HEK293 (cell line): ENCODE measurements at regions not wholly inside any gene's neighbourhood (a gene's known extent, or its start where the extent isn't known, plus 50 kb on each side); places are given as distances from the start of the nearest gene placed in this dataset.
"Not testable (repeated sequence)": the region's sequence is repeated elsewhere in the genome, so short reads cannot be mapped to it uniquely, and the experiment has no call there.

Experiments used
- HOXA7 ChIP-seq: sonication (generic); formaldehyde crosslinking; IDR thresholded peaks from 2 replicates; pipeline ENCODE4 v1.8.1; 2022; ENCODE audit warnings: missing genetic modification reagents, borderline replicate concordance
- YY1 ChIP-seq: fragments of 450-650 bp; formaldehyde crosslinking; IDR thresholded peaks from 2 replicates; pipeline ENCODE4 v1.5.1; 2018; ENCODE audit warnings: missing biosample characterization, missing genetic modification characterization
- ZNF121 ChIP-seq: fragments of 450-650 bp; formaldehyde crosslinking; IDR thresholded peaks from 2 replicates; pipeline ENCODE4 v1.5.1; 2016; ENCODE audit warnings: missing biosample characterization, missing genetic modification characterization
- ZNF37A ChIP-seq: fragments of 450-650 bp; IDR thresholded peaks from 2 replicates; pipeline ENCODE4 v1.5.1; 2018; ENCODE audit warnings: missing biosample characterization, missing genetic modification characterization
- ZNF610 ChIP-seq: fragments of 450-650 bp; formaldehyde crosslinking; IDR thresholded peaks from 2 replicates; pipeline ENCODE4 v1.5.1; 2016; ENCODE audit warnings: missing biosample characterization, missing genetic modification characterization, borderline replicate concordance
- ZNF629 ChIP-seq: fragments of 450-650 bp; formaldehyde crosslinking; IDR thresholded peaks from 2 replicates; pipeline ENCODE4 v1.5.1; 2017; ENCODE audit warnings: missing biosample characterization, missing genetic modification characterization
- ZNF677 ChIP-seq: fragments of 450-650 bp; IDR thresholded peaks from 2 replicates; pipeline ENCODE4 v1.5.0; 2018; ENCODE audit warnings: missing biosample characterization, mild to moderate bottlenecking, missing genetic modification characterization, moderate library complexity
- ZNF830 ChIP-seq: fragments of 450-650 bp; IDR thresholded peaks from 2 replicates; pipeline ENCODE4 v1.5.0; 2018; ENCODE audit warnings: missing biosample characterization, missing genetic modification characterization, low read depth, mild to moderate bottlenecking, moderate library complexity
- ZNF837 ChIP-seq: fragments of 450-650 bp; formaldehyde crosslinking; IDR thresholded peaks from 2 replicates; pipeline ENCODE4 v1.5.1; 2016; ENCODE audit warnings: missing biosample characterization, missing genetic modification characterization
- ZSCAN23 ChIP-seq: fragments of 450-650 bp; formaldehyde crosslinking; IDR thresholded peaks from 2 replicates; pipeline ENCODE4 v1.5.1; 2016; ENCODE audit warnings: missing biosample characterization, missing genetic modification characterization
- ZSCAN30 ChIP-seq: fragments of 450-650 bp; IDR thresholded peaks from 2 replicates; pipeline ENCODE4 v1.5.1; 2018; ENCODE audit warnings: missing biosample characterization, mild to moderate bottlenecking, missing genetic modification characterization, moderate library complexity
- TF ChIP-seq, protein P1 (sequence below): fragments of 450-650 bp; formaldehyde crosslinking; IDR thresholded peaks from 2 replicates; pipeline ENCODE4 v1.5.1; 2016; ENCODE audit warnings: missing biosample characterization, missing genetic modification characterization
- TF ChIP-seq, protein P2 (sequence below): fragments of 450-650 bp; formaldehyde crosslinking; IDR thresholded peaks from 2 replicates; pipeline ENCODE4 v1.5.1; 2017; ENCODE audit warnings: missing biosample characterization, missing genetic modification characterization
- TF ChIP-seq, protein P3 (sequence below): fragments of 450-650 bp; formaldehyde crosslinking; IDR thresholded peaks from 2 replicates; pipeline ENCODE4 v1.5.1; 2016; ENCODE audit warnings: missing biosample characterization, missing genetic modification characterization

DNA sequence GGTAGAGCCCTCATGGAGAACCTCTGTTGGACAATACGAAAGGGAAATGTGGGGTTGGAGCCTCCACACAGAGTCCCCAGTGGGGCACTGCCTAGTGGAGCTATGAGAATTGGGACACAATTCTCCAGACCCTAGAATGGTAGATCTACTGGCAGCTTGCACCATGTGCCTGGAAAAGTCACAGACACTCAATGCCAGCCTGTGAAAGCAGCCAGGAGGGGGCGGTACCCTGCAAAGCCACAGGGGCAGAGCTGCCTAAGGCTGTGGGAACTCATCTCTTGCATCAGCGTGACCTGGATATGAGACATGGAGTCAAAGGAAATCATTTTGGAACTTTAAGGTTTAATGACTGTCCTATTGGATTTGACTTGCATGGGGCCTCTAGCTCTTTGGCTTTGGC is 179.1 kb upstream of the LAMA2 start:
- TF ChIP-seq ZSCAN30 (tag by site-specific recombination); ZNF830 (tag by site-specific recombination); ZNF677 (tag by site-specific recombination); ZNF37A (tag by site-specific recombination); ZNF837 (tag by site-specific recombination); HOXA7 (CRISPR knock-in tag); ZNF121; ZNF610 (tag by site-specific recombination); YY1 (tag by site-specific recombination); ZNF629 (tag by site-specific recombination); ZSCAN23 (tag by site-specific recombination): not testable (repeated sequence)
- TF ChIP-seq, protein P1, sequence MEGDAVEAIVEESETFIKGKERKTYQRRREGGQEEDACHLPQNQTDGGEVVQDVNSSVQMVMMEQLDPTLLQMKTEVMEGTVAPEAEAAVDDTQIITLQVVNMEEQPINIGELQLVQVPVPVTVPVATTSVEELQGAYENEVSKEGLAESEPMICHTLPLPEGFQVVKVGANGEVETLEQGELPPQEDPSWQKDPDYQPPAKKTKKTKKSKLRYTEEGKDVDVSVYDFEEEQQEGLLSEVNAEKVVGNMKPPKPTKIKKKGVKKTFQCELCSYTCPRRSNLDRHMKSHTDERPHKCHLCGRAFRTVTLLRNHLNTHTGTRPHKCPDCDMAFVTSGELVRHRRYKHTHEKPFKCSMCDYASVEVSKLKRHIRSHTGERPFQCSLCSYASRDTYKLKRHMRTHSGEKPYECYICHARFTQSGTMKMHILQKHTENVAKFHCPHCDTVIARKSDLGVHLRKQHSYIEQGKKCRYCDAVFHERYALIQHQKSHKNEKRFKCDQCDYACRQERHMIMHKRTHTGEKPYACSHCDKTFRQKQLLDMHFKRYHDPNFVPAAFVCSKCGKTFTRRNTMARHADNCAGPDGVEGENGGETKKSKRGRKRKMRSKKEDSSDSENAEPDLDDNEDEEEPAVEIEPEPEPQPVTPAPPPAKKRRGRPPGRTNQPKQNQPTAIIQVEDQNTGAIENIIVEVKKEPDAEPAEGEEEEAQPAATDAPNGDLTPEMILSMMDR (tag by site-specific recombination) = not testable (repeated sequence)
- TF ChIP-seq, protein P2, sequence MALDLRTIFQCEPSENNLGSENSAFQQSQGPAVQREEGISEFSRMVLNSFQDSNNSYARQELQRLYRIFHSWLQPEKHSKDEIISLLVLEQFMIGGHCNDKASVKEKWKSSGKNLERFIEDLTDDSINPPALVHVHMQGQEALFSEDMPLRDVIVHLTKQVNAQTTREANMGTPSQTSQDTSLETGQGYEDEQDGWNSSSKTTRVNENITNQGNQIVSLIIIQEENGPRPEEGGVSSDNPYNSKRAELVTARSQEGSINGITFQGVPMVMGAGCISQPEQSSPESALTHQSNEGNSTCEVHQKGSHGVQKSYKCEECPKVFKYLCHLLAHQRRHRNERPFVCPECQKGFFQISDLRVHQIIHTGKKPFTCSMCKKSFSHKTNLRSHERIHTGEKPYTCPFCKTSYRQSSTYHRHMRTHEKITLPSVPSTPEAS (tag by site-specific recombination) = not testable (repeated sequence)
- TF ChIP-seq, protein P3, sequence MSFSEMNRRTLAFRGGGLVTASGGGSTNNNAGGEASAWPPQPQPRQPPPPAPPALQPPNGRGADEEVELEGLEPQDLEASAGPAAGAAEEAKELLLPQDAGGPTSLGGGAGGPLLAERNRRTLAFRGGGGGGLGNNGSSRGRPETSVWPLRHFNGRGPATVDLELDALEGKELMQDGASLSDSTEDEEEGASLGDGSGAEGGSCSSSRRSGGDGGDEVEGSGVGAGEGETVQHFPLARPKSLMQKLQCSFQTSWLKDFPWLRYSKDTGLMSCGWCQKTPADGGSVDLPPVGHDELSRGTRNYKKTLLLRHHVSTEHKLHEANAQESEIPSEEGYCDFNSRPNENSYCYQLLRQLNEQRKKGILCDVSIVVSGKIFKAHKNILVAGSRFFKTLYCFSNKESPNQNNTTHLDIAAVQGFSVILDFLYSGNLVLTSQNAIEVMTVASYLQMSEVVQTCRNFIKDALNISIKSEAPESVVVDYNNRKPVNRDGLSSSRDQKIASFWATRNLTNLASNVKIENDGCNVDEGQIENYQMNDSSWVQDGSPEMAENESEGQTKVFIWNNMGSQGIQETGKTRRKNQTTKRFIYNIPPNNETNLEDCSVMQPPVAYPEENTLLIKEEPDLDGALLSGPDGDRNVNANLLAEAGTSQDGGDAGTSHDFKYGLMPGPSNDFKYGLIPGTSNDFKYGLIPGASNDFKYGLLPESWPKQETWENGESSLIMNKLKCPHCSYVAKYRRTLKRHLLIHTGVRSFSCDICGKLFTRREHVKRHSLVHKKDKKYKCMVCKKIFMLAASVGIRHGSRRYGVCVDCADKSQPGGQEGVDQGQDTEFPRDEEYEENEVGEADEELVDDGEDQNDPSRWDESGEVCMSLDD = not testable (repeated sequence)
